ENCODE measurements at regions not wholly inside any gene's neighbourhood (a gene's known extent, or its start where the extent isn't known, plus 50 kb on each side); places are given as distances from the start of the nearest gene placed in this dataset.
"Not testable (repeated sequence)": the region's sequence is repeated elsewhere in the genome, so short reads cannot be mapped to it uniquely, and the experiment has no call there.

DNA sequence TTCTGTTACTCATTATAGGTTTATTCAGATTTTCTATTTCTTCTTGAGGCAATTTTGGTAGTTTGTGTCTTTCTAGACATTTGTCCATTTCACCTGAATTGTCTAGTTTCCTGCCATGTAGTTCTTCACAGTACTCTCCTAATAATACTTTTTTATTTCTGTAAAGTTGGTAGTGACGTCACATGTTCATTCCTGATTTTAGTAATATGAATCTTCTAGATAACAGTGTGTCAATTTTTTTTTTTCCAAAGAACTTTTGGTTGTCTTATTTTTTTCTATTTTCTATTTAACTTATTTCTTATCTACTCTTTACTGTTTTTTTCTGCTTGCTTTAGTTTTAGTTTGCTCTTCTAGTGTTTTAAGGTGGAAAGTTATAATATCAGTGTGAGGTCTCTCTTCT, 197.3 kb upstream of the SHH start:
- H3K36me3 ChIP-seq: no peaks in the 10 kb centered on the region
- no peaks in the 10 kb centered on the region for H3K27me3 ChIP-seq
- no peak for DNase-seq
- no peak overlapping the region for H3K27ac ChIP-seq
- no peaks in the 10 kb centered on the region for H3K9me3 ChIP-seq
- no peak for ATAC-seq
- TF ChIP-seq, protein P1, sequence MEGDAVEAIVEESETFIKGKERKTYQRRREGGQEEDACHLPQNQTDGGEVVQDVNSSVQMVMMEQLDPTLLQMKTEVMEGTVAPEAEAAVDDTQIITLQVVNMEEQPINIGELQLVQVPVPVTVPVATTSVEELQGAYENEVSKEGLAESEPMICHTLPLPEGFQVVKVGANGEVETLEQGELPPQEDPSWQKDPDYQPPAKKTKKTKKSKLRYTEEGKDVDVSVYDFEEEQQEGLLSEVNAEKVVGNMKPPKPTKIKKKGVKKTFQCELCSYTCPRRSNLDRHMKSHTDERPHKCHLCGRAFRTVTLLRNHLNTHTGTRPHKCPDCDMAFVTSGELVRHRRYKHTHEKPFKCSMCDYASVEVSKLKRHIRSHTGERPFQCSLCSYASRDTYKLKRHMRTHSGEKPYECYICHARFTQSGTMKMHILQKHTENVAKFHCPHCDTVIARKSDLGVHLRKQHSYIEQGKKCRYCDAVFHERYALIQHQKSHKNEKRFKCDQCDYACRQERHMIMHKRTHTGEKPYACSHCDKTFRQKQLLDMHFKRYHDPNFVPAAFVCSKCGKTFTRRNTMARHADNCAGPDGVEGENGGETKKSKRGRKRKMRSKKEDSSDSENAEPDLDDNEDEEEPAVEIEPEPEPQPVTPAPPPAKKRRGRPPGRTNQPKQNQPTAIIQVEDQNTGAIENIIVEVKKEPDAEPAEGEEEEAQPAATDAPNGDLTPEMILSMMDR (IDR thresholded peaks at IDR 0.05): no peak
- H3K4me3 ChIP-seq: no peak overlapping the region
- H3K4me1 ChIP-seq: no peaks in the 10 kb centered on the region
- intact Hi-C loops (cut with DNase I): no loop called here

DNA sequence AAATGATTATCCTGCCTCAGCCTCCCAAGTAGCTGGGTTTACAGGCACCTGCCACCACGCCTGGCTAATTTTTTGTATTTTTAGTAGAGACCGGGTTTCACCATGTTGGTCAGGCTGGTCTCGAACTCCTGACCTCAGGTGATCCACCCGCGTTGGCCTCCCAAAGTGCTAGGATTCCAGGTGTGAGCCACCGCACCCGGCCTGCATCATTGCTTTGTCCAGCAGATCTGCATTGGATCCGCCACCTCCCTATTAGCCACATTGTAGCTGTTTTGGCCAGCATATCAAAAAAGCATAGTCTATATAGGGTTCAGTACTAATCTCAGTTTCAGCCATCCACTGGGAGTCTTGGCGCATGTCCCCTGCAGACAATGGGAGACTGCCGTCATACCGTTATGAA, 194.6 kb upstream of the SHH start:
- H3K4me3 ChIP-seq; intact Hi-C loops (cut with DNase I); H3K27me3 ChIP-seq; ATAC-seq; H3K9me3 ChIP-seq; H3K4me1 ChIP-seq; H3K27ac ChIP-seq; H3K36me3 ChIP-seq; DNase-seq: not testable (repeated sequence)

DNA sequence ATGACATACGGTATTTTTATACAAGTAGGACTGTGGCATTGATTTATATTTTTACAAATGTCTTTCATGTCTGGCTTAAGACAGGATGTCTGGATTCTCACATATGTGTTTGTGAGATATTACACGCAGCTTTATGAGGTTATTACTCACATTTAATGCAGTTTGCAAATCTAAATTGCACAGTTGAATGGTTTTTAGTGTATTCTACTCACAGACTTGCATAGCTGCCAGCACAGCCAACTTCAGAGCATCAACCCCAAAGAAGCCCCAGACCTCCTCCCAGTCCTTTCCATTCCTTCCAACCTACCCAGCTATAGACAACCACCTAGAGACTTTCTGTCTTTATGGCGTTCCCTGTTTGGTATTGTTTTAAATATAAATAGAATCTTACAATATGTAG, 193.8 kb upstream of the SHH start:
- Histone ChIP-seq H3K27me3 (peaks cover 0 to 7% of the 10 kb centered on the region in 2 donors), H3K36me3 (no peaks in the 10 kb centered on the region), H3K4me3 (no peak overlapping the region), H3K9me3 (no peaks in the 10 kb centered on the region), H3K27ac (no peak overlapping the region), H3K4me1 (no peaks in the 10 kb centered on the region)
- no peak for ATAC-seq
- no peak for DNase-seq
- TF ChIP-seq, protein P1 (IDR thresholded peaks at IDR 0.05): no peak
- intact Hi-C loops (cut with DNase I): no loop called here

DNA sequence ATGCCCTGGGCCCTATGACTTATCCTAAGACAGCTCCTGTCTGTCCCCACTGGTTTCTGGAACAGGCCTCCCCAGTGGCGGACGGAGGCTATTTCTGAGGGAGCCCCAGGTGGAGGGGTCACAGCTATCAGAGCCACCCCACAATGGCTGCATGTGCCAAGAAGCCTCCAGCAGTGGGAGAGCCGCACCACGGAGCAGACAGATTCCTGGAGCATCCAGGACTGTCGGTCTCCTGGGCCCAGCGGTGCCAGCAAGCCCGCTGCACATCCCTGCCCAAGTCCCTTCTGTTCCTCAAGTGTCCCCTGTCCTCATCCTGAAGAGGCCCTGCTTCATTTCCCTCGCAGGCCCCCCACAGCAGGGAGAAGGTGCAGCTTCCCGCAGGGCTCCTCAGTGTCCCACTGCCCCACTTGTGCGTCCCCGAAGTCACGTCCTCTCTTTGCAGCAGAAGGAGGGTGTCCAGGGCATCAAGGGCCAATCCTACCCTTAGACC, 193.0 kb upstream of the SHH start:
- peak in 1 of 4 donors; percentile 37 for DNase-seq
- intact Hi-C loops (cut with DNase I): no loop called here
- no peak overlapping the region for H3K27ac ChIP-seq
- ATAC-seq: no peak
- H3K36me3 ChIP-seq: no peaks in the 10 kb centered on the region
- H3K4me3 ChIP-seq: no peak overlapping the region
- no peaks in the 10 kb centered on the region for H3K4me1 ChIP-seq
- peaks cover 0 to 7% of the 10 kb centered on the region in 2 donors for H3K27me3 ChIP-seq
- TF ChIP-seq, protein P1 (IDR thresholded peaks at IDR 0.05): no peak
- H3K9me3 ChIP-seq: no peaks in the 10 kb centered on the region

DNA sequence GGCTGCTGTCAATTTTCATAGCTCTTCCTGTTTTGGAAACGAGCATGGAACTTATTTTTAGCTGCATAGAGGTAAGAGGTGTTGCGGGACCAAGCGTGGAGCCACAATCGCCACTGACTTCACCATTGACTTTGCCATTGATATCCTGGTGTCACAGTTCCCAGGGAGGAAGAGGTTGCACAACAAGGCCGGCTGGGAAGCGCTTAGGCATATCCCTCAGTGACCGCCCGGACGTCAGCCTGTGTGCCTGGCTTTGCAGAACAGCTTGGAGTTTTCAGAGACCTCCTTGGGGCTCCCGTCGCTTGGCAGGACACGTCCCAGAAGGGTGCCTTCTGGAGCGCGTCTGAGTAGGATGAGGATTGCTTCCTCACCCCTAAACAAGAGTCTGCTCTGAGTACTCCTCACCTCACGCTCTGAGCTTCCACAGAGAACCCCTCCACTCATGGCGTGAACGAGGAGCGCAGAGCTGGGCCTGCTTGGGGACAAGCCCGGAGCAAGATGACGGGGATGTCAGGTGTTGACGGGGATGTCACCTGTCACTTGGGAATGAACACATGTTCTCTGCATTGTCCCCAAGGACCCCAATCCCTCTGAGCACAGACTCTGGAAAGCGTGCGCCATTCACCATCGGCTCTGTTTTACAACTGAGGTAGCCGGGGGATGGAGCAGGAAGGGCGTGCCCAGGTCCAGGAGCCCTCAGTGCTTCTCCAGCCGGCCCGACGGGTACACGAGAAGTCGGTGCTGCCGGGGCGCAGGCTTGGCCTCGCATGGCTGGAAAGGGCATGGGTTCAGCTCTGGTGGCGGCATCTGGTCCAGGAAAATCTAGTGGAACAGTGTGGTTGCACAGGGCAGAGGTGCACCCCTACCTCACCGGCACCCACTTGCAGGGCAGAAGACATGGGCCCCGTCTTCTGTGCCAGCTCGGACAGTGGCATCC, 192.3 kb upstream of the SHH start:
- no peak overlapping the region for H3K27ac ChIP-seq
- H3K4me1 ChIP-seq: no peaks in the 10 kb centered on the region
- H3K9me3 ChIP-seq: no peaks in the 10 kb centered on the region
- H3K36me3 ChIP-seq: no peaks in the 10 kb centered on the region
- TF ChIP-seq, protein P1 (IDR thresholded peaks at IDR 0.05): no peak
- intact Hi-C loops (cut with DNase I): no loop called here
- no peak overlapping the region for H3K4me3 ChIP-seq
- DNase-seq: peak in 1 of 4 donors; percentile 71
- ATAC-seq: no peak
- H3K27me3 ChIP-seq: peaks cover 0 to 7% of the 10 kb centered on the region in 2 donors

All from left lung (tissue), 4 donors.